ENCODE measurements at regions not wholly inside any gene's neighbourhood (a gene's known extent, or its start where the extent isn't known, plus 50 kb on each side); places are given as distances from the start of the nearest gene placed in this dataset.
A peak's percentile ranks its signal among the peaks of the same experiment; 100 is the strongest.

DNA sequence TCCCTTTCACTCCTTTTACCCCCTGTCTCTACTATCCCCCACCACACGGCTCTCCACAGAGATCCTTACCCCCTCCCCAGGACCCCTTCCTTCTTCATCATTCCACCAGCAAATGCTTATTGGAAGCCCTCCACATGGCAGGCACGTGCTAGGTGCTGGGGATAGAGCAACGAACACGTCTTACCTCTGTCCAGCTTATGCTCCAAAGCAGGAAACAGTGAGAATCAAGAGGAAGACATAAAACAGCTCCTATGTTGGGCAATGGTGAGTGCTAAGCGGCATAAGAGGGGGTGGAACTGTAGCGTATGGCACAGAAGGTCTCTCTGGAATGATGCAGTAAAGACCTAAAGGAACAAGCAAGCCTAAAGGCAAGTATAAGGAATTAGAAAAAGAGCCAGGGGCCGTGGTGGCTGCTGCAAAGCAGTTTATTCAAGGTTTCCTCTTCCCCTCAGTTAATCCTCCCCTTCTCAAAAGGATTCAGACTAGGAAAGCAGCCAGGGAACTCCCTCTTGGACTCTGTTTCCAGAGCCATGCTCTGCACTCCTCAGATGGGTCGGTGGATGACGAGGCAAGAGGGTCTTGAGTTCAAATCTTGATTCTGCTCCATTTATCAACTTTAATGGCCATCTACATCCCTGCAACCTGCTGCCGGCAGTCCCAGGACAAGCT is 289.4 kb downstream of the FOXO1 start:
- no peak for DNase-seq

DNA sequence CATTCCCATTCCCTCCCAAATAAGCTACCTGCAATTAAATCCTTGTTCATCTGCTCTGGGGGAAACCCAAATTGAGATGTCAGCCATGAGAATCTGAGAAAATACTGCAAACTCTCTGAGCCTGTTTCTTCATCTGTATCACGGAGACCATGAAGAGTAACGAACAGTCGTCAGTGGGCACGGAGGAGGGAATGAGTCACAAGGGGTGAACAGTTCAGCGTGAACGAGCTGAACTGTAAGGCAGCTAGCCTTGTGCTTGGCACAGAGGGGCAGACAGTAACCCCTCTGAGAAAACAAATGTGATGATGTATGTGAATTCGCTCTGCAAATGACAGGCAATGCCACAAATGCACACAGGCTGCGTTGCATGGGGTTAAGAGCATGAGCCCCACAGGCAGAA is 288.7 kb downstream of the FOXO1 start:
- DNase-seq: peak; percentile 15 to 27

DNA sequence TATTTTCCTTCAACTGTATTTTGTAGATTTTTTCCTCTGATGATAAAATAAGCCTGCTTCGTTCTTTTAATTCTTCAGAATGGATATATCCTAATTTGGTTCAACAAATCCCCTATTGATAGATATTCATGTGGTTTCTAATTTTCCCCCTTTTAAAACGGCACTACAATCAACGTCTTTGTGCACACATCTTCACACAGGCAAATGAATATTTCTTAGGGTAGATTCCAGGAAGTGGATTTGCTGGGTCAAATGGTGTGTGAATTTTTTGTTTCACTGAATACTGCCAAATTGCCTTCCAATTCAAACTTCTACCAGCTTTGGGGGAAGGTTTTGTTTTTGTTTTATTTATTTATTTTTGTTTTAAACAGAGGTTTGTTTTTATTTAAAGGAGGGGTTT is 287.2 kb downstream of the FOXO1 start:
- DNase-seq: no peak

DNA sequence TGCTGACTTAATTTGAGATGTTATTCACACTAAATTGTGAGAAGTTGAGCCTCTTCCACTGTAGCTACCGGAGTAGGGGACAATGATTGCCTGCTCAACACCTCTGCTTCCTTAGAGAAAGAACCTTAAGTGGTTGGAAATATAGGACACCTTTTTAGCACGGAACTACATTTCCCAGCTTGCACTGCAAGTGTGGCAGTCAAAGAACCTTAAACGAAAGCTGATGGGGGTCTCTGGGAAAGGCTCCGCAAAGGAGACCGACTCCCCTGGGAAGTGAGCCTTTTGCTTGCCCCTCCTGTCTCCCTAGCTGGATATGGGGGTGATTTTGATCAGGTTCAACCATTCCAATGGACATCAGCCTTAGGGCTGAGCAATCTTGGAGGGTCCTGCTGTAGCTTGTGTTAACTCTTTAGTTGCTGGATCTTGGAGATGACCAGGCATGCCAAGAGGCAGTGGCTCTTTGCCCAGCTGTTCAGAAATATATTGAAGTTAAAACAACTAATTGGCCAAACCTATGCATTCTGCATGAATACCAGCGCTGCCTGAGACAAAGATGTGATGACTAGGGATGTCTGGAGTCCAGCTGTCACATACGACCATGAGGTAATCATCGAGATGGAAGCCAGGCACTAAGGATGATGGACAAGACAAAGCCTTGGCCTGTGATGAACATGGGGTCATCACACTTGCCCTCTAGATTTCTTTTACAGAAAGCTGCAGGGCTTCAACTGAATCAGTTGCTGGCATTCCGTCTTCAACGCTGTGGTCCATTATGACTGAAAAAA is 286.5 kb downstream of the FOXO1 start:
- DNase-seq: no peak

DNA sequence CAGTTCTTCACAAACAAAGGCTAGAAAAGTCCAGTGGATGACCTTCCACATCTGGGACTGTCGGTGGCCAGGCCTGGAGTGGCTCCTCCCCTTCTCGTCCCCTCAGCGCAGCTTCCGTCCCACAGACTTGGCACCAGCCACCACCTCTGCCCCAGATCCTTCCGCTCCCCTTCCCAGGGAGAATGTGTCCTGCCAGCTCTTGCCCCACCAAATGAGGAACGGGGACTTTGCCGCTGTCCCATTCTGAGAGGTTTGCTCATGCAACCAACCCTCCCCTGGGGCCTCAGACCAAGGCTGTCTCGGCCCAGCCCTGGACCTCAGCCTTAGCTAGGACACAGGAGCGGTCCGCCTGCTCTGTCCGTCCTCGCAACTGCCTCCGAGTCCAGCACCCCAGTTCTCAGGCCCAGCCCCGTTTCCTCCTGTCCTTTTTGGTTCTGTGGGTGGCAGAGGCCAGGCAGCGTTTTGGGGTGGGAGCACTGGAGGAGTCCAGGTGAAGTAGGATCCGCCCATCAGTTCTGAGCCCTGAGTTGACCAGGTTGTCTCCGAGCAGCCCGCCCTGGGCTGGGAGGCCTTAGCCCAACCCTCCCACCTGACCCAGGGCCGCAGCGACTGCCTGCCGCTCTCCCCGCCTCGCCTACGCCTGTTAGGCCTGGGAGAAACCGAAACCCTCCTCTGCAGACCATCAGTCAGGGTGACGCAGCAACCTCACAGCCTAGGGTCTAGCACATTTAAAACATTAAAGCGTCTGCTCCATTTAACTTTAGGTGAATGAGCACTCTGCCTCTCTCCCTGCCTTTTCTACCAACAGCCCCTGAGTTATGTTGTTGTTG is 284.3 kb downstream of the FOXO1 start:
- no peak for DNase-seq

DNA sequence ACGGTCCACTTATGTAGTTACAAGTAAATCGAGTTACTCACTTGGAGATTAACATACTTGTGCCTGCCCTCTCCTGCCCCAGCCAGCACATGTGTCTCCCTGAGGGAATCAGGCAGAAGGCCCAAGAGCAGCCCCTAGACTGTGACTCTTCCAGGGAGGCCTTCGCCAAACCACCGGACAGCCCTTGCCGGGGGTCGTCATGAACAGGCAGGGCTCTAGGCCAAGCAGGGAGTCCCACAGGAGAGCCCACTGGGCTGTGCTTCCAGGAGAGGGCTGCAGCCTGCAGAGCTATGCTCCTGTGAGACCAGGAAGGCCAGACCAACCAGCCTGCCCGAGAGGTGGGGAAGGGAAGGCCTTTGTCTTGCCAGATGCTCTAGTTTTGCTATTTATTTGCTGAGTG is 283.3 kb downstream of the FOXO1 start:
- DNase-seq: no peak

DNA sequence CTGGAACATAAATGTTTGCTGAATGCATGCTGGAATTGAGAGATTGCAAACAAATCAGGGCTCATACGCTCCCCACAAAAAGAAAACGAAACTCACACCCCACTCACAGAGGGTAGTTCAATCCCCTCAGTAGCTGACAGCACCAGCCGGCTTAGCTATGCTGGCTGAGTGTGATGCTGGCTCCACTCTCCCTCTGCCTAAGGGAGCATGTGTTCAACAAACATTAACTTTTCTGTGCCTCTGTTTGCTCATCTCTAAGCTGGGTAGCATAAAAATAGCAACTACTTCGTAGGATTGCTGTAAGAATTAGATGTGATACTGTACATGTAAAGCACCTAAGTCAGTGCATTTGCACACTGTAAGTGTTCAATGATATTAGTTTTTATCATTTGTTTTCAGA is 282.6 kb downstream of the FOXO1 start:
- DNase-seq: no peak

DNA sequence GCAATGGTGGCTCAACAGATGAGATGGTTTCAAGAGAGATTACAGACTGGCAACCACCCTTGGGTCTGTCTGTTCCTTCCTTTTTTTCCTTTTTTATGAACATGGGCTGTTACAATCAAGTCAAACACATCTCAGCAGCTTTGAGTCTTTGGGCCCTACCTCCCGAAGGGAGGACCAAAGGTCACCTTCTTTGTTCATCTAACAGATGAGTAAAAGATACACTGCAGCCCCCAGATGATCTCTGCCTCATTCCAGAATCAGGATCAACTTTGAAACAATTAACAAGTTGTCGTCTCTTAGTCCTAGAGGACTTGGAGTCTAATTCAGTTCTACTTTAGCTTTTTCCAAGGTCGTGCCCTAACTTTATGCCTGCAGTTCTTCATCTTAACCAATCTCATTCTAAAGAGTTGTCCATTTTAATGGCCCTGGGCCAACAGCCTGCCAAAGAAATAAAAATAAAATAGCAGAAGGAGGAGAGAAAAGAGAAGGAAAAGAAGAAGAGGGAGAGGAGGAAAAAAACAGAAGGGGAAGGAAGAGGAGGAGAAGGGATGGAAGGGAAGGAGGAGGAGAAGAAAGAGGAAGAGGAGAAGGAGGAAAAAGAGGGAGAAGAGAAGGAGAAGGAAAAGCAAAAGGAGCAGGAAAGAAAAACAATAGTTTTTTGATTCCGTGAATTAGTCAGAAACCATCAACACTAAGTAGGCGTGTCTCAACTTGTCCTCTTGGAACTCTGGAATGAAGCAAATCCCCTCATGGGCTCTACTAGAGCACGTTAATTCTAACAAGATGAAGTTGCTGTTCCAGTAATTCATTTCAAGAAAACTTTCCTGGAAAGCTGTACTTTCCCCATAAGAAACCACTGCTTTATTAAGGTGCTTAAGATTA is 281.2 kb downstream of the FOXO1 start:
- DNase-seq: no peak

DNA sequence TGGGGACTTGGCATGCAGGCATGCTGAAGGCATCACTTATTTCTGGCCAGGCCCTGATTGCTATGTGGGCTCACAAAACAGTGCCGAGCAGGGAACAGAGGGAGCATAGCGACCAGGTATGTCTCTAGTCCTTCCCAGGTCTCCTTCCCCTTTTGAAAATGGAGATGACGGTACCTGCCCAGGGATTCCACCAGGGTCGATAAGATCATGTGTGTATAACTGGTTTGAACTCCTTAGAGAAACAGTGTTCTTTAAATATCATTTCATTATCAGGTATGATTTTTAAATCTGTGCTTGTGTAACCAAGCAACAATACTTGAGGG is 280.6 kb downstream of the FOXO1 start:
- no peak for DNase-seq

DNA sequence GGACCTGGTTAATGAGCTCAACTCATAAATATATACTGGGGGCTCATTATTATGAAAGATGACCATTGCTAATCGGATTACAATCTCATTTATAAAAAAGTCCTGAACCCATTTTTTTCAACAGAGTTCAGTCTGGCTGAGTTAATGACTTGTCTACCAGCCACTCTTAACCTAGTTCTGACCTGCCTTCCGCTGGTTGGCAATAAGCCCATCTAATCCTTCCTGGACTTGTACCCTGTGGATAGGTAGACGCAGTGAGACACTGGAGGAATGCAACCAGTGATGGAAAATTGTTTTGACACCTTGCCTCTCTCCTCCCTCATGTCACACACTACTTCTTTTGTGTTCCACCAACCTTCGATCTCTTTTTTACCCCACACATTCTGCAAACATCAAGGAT is 279.9 kb downstream of the FOXO1 start:
- no peak for DNase-seq

DNA sequence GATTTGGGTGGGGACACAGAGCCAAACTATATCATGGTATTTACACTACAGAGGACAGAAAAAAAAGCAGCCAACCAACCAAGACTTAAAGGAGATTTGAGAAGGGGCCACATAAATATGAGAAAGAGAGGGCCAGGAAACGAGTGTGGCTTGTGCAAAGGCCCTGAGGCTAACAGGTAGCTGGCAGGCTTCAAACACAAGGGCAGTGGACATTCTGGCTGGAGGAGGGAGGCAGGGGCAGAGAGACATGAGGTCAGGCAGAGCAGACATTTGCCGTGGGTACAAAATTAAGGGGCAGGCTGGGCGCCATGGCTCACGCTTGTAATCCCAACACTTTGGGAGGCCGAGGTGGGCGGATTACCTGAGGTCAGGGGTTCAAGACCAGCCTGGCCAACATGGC is 278.7 kb downstream of the FOXO1 start:
- no peak for DNase-seq

DNA sequence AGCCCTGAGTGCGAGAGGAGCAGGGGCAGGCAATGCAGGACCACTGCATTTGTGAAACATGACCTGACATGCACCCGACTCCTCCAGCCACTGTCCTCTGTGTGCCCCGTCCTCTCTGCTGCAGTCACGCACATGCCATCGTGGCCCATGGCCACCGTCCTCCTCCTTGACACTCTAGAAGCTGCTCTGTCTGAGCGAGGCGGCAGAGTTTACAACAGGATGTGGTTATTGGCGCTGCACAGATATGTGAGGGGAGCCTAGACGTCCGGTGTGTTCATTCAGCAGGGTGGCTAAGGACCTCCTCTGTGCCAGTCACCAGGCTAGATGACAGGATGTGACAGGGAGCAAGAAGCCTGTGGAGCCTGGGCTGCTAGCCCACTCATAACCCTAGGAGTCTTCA is 277.8 kb downstream of the FOXO1 start:
- DNase-seq: peak; percentile 71 to 79

DNA sequence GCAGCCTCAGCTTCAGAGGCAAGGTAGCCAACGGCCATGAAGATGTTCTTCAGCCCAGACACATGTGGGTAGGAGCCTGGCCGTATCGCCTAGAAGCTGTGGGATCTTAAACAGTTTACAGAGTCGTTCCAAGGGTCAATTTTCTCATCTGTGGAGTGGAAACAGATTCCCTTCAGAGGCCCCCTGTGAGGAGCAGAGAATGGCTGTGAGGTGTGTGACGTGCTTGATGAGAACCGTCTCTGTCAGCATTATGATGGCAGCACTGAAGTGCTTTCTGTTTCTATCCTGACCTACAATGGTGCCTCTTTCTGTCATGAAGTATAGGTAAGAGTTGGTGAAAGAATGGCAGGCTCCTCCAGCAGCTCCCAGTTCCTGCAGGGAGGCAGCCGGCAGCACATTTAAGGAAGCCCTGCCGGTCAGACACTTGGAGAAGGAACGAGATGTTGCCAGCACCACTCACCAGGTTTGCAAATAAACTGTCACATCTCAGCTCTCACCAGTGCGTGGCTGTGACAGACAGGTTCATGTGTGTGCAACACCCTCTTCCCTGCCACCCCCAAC is 277.3 kb downstream of the FOXO1 start:
- peak; percentile 43 to 49 for DNase-seq

DNA sequence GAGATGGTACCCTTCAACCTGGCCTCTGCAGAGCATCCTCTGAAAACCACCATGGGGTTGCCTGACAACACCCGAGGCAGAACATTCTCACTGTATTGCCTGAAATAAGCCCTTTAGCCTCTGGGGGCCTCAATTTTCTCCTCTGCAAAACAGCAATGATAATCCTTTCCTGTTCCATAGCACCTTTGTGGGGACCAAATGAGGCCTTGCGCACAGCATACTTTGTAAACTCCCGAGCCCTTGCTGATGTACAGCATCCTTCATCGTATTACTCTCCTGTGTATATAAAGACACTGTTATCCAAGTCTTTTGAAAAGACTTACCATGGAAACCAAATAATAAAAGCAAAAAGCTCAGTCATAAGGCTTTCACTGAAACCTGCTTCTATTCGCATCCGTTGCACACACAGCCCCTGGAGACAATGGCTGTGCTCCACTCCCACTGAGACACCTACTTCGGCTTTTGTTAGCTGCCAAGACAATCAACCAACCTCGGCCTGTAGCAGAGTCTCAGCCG is 276.0 kb downstream of the FOXO1 start:
- DNase-seq: no peak

DNA sequence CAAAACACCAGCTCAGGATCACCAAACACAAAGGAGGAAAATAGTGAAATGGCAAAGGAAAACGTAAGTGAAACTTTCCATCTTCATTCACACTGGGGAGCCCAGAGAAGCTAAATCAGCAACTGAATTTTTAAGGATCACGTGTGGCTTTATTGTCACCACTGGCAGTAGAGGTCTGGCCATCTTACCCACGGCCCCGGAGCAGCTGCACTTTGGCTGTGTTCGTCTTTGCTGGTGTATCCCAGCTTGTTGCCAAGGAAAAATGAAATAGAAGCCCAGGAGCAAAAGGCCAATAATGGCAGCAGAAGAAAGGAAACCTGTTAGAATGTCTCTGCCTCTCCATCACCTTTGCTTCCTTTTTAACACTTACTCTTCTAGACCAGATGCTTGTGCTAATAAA is 274.7 kb downstream of the FOXO1 start:
- no peak for DNase-seq

DNA sequence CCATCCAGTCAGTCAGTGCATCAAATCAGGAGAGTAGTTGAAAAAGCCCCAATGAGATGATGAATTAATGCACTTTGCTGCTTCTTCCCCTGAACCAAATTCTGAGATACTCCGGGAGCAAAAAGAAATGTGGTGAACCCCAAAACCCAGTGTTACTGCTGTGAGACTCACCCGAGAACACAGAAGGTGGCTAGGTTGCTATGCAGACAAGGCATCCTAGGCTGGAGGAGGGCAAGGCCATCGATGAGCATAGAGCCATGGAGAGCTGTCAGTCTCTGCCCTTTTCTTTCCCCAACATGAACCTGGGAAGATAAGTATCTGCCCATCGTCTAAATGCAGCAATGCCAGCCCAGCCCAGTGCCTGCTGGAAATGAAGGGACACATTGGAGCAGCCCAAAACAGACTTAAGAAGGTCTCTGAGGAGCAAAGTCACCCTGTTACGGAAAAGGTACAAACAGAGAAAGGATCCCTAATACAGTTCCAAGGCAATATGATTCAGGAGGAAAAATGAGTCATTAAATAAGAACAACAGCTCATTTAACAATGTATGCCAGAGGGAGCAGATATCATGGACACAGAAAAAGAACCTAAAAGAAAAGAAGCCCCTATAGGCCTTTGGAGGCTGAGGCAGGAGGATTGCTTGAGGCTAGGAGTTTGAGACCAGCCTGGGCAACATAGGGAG is 272.0 kb downstream of the FOXO1 start:
- no peak for DNase-seq

DNA sequence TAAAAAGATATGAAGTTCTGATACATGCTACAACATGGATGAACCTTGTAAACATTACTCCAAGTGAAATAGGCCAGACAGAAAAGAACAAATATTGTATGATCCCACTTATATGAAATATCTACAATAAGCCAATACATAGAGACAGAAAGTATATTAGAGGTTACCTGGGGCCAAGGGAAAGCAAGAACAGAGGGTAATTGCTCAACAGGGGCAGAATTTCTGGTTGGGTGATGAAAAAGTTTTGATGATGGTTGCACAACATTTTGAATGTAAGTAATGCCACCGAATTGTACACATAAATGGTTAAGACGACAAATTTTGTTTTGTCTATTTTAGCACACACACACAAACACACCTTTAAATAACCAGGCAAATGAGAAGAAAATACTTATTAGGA is 268.4 kb downstream of the FOXO1 start:
- no peak for DNase-seq

DNA sequence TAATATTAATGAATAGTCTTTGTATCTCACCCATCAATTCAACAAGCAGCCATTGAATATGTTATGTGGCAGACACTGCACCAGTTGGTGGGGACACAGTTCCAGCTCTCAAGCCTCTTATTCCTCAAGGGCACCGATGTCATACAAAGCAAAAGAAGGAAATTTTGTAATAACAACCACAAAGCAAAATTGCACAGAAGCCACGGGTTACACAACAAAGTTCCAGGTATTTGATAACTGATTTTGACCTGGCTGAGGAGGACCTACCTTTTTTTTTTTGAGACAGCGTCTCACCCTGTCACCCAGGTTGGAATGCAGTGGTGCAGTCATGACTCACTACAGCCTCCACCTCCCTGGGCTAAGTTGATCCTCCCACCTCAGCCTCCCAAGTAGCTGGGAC is 266.7 kb downstream of the FOXO1 start:
- no peak for DNase-seq

DNA sequence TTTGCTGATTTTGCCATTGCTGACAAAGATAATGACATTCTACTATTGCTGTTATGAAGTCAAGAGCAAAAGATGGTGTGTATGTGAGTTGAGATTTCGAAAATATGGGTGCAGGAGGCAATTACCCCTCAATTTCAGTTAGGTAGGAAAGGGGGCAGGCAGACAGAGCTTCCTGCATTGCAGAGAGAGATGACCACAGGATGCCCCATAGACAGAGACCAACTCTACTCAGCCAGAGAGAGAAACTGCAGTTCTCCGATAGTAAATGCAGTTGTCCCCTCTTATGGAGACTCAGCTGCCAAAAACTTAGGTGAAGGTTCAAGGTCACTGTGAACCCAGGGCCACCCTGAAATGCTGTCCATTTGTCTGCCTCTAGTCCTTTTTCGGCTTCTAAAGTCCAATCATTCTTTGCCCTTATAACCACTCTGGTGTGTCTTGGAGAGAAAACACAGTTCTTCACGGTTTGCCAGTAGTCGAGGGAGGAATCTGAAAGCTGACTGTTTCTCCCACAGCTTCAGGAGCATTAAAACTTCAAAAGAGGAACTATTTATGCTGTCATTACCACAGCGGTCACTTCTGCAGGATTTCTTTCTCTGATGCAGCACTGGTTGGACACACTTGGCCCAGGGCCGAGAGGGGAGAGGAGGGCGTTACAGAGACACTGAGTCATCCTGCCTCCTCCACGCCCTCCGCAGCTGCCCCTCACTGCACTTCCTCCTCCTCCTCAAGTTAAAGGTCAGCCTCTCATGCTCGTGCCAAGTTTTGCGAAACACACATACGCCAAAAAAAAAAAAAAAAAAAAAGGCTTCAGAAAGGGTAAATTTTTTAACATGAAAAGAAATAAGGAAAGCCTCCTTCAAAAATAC is 264.3 kb downstream of the FOXO1 start:
- DNase-seq: peak; percentile 19 to 34

DNA sequence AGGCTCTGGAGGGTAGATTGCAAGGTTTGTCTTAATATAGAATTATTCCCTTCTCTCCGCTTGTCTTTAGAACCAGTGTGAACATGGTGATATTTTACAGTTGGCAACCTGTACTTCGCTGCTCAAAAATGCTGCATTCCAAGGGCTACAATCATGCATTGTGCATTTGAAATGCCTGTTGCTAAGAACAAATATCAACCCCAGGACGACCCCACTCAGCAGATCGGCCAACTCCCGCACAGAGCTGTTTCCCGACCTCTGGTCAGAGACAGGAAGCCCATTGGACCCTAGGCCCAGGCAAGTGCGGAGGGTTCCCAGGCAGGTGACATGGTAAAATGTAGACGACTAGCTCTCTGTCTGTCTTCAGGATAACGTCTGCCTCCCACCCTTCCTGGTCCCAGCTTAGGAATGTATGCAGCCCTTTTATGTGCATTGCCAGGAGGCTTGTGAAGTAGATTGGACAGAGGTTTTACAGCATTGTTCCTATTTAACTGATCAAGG is 263.5 kb downstream of the FOXO1 start:
- no peak for DNase-seq
